ENCODE measurements at regions not wholly inside any gene's neighbourhood (a gene's known extent, or its start where the extent isn't known, plus 50 kb on each side); places are given as distances from the start of the nearest gene placed in this dataset.

- no peak for TF ChIP-seq CTCF (conservative IDR thresholded peaks at IDR 0.05; ENCODE audit: low read depth in 2 of 2)
- no peak for TF ChIP-seq EZH2 (IDR thresholded peaks at IDR 0.05; ENCODE audit: low read depth, unreplicated experiment)
- no peak for TF ChIP-seq JUNB (IDR thresholded peaks at IDR 0.05; ENCODE audit: unreplicated experiment)
- no peak for TF ChIP-seq EZH2phosphoT487 (IDR thresholded peaks at IDR 0.05; ENCODE audit: unreplicated experiment)
- TF ChIP-seq POLR2AphosphoS5 (IDR thresholded peaks at IDR 0.05; ENCODE audit: low read depth) = no peak
- TF ChIP-seq ETS1 (IDR thresholded peaks at IDR 0.05) = no peak
- TF ChIP-seq REST (IDR thresholded peaks at IDR 0.05; ENCODE audit: unreplicated experiment) = no peak
- no peak for TF ChIP-seq CREB1 (CRISPR knock-in tag; IDR thresholded peaks at IDR 0.05; ENCODE audit: low read depth)
- TF ChIP-seq NANOG (IDR thresholded peaks at IDR 0.05; ENCODE audit: borderline replicate concordance) = no peak
Measured at GRCh38 chr6:144993870-144994269, 708.7 kb downstream of the UTRN start.

All from GM23338 (cell line).